H1 (cell line): ENCODE measurements at regions not wholly inside any gene's neighbourhood (a gene's known extent, or its start where the extent isn't known, plus 50 kb on each side); places are given as distances from the start of the nearest gene placed in this dataset.

Experiments
- CTCF ChIA-PET: fragments of 300-600 bp; sonication (Branson Sonifier 250); formaldehyde crosslinking; loops from one replicate; lab custom pipeline; 2021; ENCODE audit not compliant: partially characterized antibody; lab: Charles Lee
- POLR2A ChIA-PET: fragments of 300-600 bp; sonication (Branson Sonifier 250); formaldehyde crosslinking; loops from one replicate; lab custom pipeline; 2021; ENCODE audit warnings: inconsistent platforms; ENCODE audit not compliant: partially characterized antibody; lab: Charles Lee
- DNase-seq, 2 experiments: peaks; one replicate each; pipeline versions ENCODE4 v3.0.0 to v3.0.0-alpha.2; 2010 to 2022; ENCODE audit warnings: low spot score in 2 of 2, low read depth in 1 of 2, mixed read lengths in 1 of 2
- FAIRE-seq: peaks from 2 replicates; lab custom pipeline; 2011; peaks lifted over from hg19 to GRCh38; lab: Jason Lieb, UNC
- H2AFZ ChIP-seq: 2 replicates; pipeline ENCODE4 v1.8.1; 2012; ENCODE audit warnings: low read length, inconsistent platforms
- H2AK5ac ChIP-seq: 2 replicates; pipeline ENCODE4 v1.6.1; 2013; ENCODE audit warnings: low read depth, low read length
- H2BK120ac ChIP-seq: replicated peaks from 2 replicates; pipeline ENCODE3; 2013; ENCODE audit warnings: low read depth, low read length, inconsistent platforms
- H2BK12ac ChIP-seq: 2 replicates; pipeline ENCODE4 v1.6.1; 2013; ENCODE audit warnings: low read depth, low read length
- H2BK15ac ChIP-seq: 2 replicates; pipeline ENCODE4 v1.6.1; 2013; ENCODE audit warnings: low read length
- H2BK20ac ChIP-seq: 2 replicates; pipeline ENCODE4 v1.6.1; 2013; ENCODE audit warnings: low read length
- H2BK5ac ChIP-seq: 2 replicates; pipeline ENCODE4 v1.6.1; 2013; ENCODE audit warnings: low read depth, low read length
- H3K14ac ChIP-seq: 2 replicates; pipeline ENCODE4 v1.6.1; 2013; ENCODE audit warnings: inconsistent platforms; ENCODE audit not compliant: insufficient read length
- H3K18ac ChIP-seq: 2 replicates; pipeline ENCODE4 v1.6.1; 2013; ENCODE audit warnings: low read length; ENCODE audit errors: extremely low read depth
- H3K23ac ChIP-seq: 2 replicates; pipeline ENCODE4 v1.6.1; 2013; ENCODE audit warnings: inconsistent platforms; ENCODE audit not compliant: insufficient read length
- H3K23me2 ChIP-seq: 2 replicates; pipeline ENCODE4 v1.6.1; 2013; ENCODE audit warnings: low read depth, low read length
- H3K27ac ChIP-seq: 2 replicates; pipeline ENCODE4 v1.6.1; 2011; ENCODE audit warnings: low read depth, low read length, inconsistent platforms
- H3K27me3 ChIP-seq, 4 experiments: replicated peaks in 1 of 4; 1 replicate in 1 of 4; 2 replicates in 3 of 4; pipeline versions ENCODE4 v1.6.1 to v1.8.1; 2011 to 2013; ENCODE audit warnings: low read length in 3 of 4, mild to moderate bottlenecking in 3 of 4, inconsistent platforms in 2 of 4, mixed read lengths in 2 of 4, moderate library complexity in 1 of 4; ENCODE audit not compliant: control insufficient read depth in 3 of 4, insufficient read depth in 3 of 4; ENCODE audit errors: extremely low read depth in 1 of 4
- H3K36me3 ChIP-seq, 4 experiments: 2 replicates each; pipeline versions ENCODE4 v1.6.1 to v1.8.1; 2011 to 2013; ENCODE audit warnings: mild to moderate bottlenecking in 4 of 4, low read length in 3 of 4, moderate library complexity in 2 of 4, control low read depth in 1 of 4, inconsistent platforms in 1 of 4; ENCODE audit not compliant: insufficient read depth in 4 of 4, control insufficient read depth in 2 of 4
- H3K4ac ChIP-seq: replicated peaks from 2 replicates; pipeline ENCODE3; 2013; ENCODE audit warnings: low read length, low read depth, mixed read lengths, inconsistent platforms; ENCODE audit not compliant: insufficient read length
- H3K4me1 ChIP-seq, 4 experiments: replicated peaks in 1 of 4; 1 replicate in 1 of 4; 2 replicates in 3 of 4; pipeline versions ENCODE4 v1.6.1 to v1.8.1; 2011 to 2013; ENCODE audit warnings: low read length in 3 of 4, inconsistent platforms in 2 of 4, mixed read lengths in 1 of 4; ENCODE audit not compliant: insufficient read depth in 4 of 4, control insufficient read depth in 3 of 4
- H3K4me2 ChIP-seq, 2 experiments: 2 replicates each; pipeline versions ENCODE4 v1.6.1 to v1.8.1; 2011 to 2013; ENCODE audit warnings: low read depth in 2 of 2, low read length in 2 of 2, control low read depth in 1 of 2, inconsistent platforms in 1 of 2, mild to moderate bottlenecking in 1 of 2; ENCODE audit not compliant: insufficient read depth in 1 of 2
- H3K4me3 ChIP-seq, 4 experiments: fragments of 200-600, 300-600 bp in 1 of 4; sonication (generic), shearing (Covaris generic), sonication (Bioruptor Twin) in 1 of 4; 2 replicates each; pipeline versions ENCODE4 v1.5.1 to v1.8.1; 2011 to 2016; ENCODE audit warnings: low read length in 4 of 4, low read depth in 3 of 4, control low read depth in 2 of 4, inconsistent platforms in 2 of 4, mild to moderate bottlenecking in 2 of 4, mixed read lengths in 1 of 4, moderate library complexity in 1 of 4; ENCODE audit not compliant: insufficient read depth in 2 of 4; ENCODE audit errors: extremely low read depth in 1 of 4
- H3K56ac ChIP-seq: replicated peaks from 2 replicates; pipeline ENCODE3; 2013; ENCODE audit warnings: low read depth, mild to moderate bottlenecking, mixed read lengths, low read length, inconsistent platforms; ENCODE audit not compliant: insufficient read length
- H3K79me1 ChIP-seq: 2 replicates; pipeline ENCODE4 v1.6.1; 2013; ENCODE audit warnings: low read depth, low read length, control low read depth
- H3K79me2 ChIP-seq, 2 experiments: 2 replicates each; pipeline versions ENCODE4 v1.6.1 to v1.8.1; 2012 to 2013; ENCODE audit warnings: low read length in 2 of 2, mild to moderate bottlenecking in 2 of 2, inconsistent platforms in 1 of 2; ENCODE audit not compliant: insufficient read depth in 2 of 2, control insufficient read depth in 1 of 2
- H3K9ac ChIP-seq, 4 experiments: replicated peaks in 1 of 4; 1 replicate in 1 of 4; 2 replicates in 3 of 4; pipeline versions ENCODE4 v1.6.1 to v1.8.1; 2011 to 2013; ENCODE audit warnings: low read depth in 3 of 4, low read length in 3 of 4, control low read depth in 2 of 4, mild to moderate bottlenecking in 2 of 4, moderate library complexity in 2 of 4, inconsistent platforms in 1 of 4; ENCODE audit errors: extremely low read depth in 1 of 4
- H3K9me3 ChIP-seq, 2 experiments: 2 replicates each; pipeline versions ENCODE4 v1.6.1 to v1.8.1; 2012 to 2013; ENCODE audit warnings: mild to moderate bottlenecking in 2 of 2, moderate library complexity in 2 of 2, control low read depth in 1 of 2, inconsistent platforms in 1 of 2, low read depth in 1 of 2, low read length in 1 of 2, mixed read lengths in 1 of 2; ENCODE audit not compliant: insufficient read depth in 2 of 2
- H4K20me1 ChIP-seq, 2 experiments: replicated peaks in 1 of 2; 2 replicates each; pipeline versions ENCODE3 to v1.8.1; 2011 to 2013; ENCODE audit warnings: inconsistent platforms in 2 of 2, low read length in 2 of 2, mild to moderate bottlenecking in 1 of 2; ENCODE audit not compliant: insufficient read depth in 2 of 2, control insufficient read depth in 1 of 2
- H4K5ac ChIP-seq: 2 replicates; pipeline ENCODE4 v1.6.1; 2013; ENCODE audit warnings: low read length, low read depth, mixed read lengths, inconsistent platforms; ENCODE audit not compliant: insufficient read length
- H4K8ac ChIP-seq: 2 replicates; pipeline ENCODE4 v1.8.0; 2013; ENCODE audit warnings: mild to moderate bottlenecking, moderate library complexity, low read length, inconsistent platforms; ENCODE audit not compliant: insufficient read depth; ENCODE audit errors: extremely low read depth
- H4K91ac ChIP-seq: replicated peaks from 2 replicates; pipeline ENCODE3; 2013; ENCODE audit warnings: low read length, mixed read lengths, inconsistent platforms; ENCODE audit not compliant: insufficient read length
- BACH1 ChIP-seq: IDR thresholded peaks from 2 replicates; pipeline ENCODE4 v1.6.1; 2012; ENCODE audit warnings: low read length, improper control_type of control experiment
- BCL11A ChIP-seq, 2 experiments: IDR thresholded peaks; one replicate each; pipeline ENCODE4 v1.6.1; 2011; ENCODE audit warnings: low read depth in 2 of 2, low read length in 2 of 2, mild to moderate bottlenecking in 2 of 2
- EGR1 ChIP-seq: IDR thresholded peaks from 2 replicates; pipeline ENCODE4 v1.6.1; 2011; ENCODE audit warnings: low read depth, low read length, borderline replicate concordance
- FOSL1 ChIP-seq: IDR thresholded peaks from 2 replicates; pipeline ENCODE4 v1.6.1; 2011; ENCODE audit warnings: mild to moderate bottlenecking, low read depth, low read length, moderate library complexity; ENCODE audit not compliant: insufficient read depth
- GTF2F1 ChIP-seq: IDR thresholded peaks from 2 replicates; pipeline ENCODE4 v1.6.1; 2012; ENCODE audit warnings: low read depth, low read length, improper control_type of control experiment, borderline replicate concordance
- HDAC2 ChIP-seq, 2 experiments: fragments of 300-600 bp in 1 of 2; sonication (generic) in 1 of 2; IDR thresholded peaks; 2 replicates each; pipeline ENCODE4 v1.6.1; 2011 to 2012; ENCODE audit warnings: low read depth in 2 of 2, low read length in 2 of 2, mild to moderate bottlenecking in 2 of 2, moderate library complexity in 2 of 2, borderline replicate concordance in 1 of 2, inconsistent platforms in 1 of 2
- KDM5A ChIP-seq: fragments of 200-600 bp; IDR thresholded peaks from 2 replicates; pipeline ENCODE4 v1.7.1; 2012; ENCODE audit warnings: mild to moderate bottlenecking, low read length, inconsistent platforms, mixed read lengths
- MAX ChIP-seq: IDR thresholded peaks from 2 replicates; pipeline ENCODE4 v1.6.1; 2012; ENCODE audit warnings: inconsistent platforms
- NANOG ChIP-seq: IDR thresholded peaks from 2 replicates; pipeline ENCODE4 v1.6.1; 2011; ENCODE audit warnings: low read length, low read depth, mild to moderate bottlenecking, inconsistent platforms; ENCODE audit not compliant: insufficient read depth, poor library complexity, severe bottlenecking
- POU5F1 ChIP-seq: IDR thresholded peaks from 2 replicates; pipeline ENCODE4 v1.6.1; 2011; ENCODE audit warnings: low read depth, mild to moderate bottlenecking, low read length, moderate library complexity
- RAD21 ChIP-seq, 2 experiments: IDR thresholded peaks in 1 of 2; conservative IDR thresholded peaks in 1 of 2; 2 replicates each; pipeline ENCODE4 v1.6.1; 2011; ENCODE audit warnings: low read depth in 2 of 2, low read length in 2 of 2, improper control_type of control experiment in 1 of 2, inconsistent platforms in 1 of 2, mild to moderate bottlenecking in 1 of 2, moderate library complexity in 1 of 2
- RXRA ChIP-seq: IDR thresholded peaks from 2 replicates; pipeline ENCODE4 v1.6.1; 2011; ENCODE audit warnings: low read depth, mild to moderate bottlenecking, low read length, moderate library complexity; ENCODE audit not compliant: insufficient read depth
- SIRT6 ChIP-seq: IDR thresholded peaks from one replicate; pipeline ENCODE4 v1.7.1; 2012; ENCODE audit warnings: low read length, inconsistent platforms
- WGBS, 2 experiments: shearing (Covaris generic) in 1 of 2; methylation state at CpG; one replicate each; pipeline versions ENCODE4 v1.1.6 to v1.1.7; 2013 to 2015; ENCODE audit warnings: low lambda C conversion rate in 2 of 2, mixed read lengths in 2 of 2, inconsistent platforms in 1 of 2, low coverage in 1 of 2, missing lambda C conversion rate in 1 of 2; ENCODE audit not compliant: insufficient replicate concordance in 2 of 2, insufficient coverage in 1 of 2, insufficient read length in 1 of 2; ENCODE audit errors: extremely low coverage in 1 of 2, missing lambda C conversion rate in 1 of 2; 5-methylcytosine and 5-hydroxymethylcytosine counted together

DNA sequence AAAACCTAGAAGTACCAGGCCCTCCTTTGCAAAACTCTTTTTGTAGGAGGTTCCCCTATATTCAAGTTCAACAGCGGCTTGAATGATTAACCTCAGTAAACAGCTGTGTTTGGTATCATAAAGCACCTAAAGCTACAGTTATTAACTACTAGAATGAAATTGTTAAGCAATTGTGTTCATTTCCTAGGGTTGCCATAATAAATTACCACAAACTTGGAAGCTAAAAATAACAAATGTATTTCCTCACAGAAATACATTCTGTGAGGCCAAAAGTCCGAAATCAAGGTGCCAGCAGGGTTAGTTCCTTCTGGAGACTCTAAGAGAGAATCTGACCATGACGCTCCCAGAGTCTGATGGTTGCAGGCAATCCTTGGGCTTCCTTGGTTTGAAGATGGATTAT, 202.1 kb upstream of the ACVR2A start:
- Histone ChIP-seq H3K14ac (no peak overlapping the region), H3K9me3 (no peaks in the 10 kb centered on the region), H3K9ac (no peak overlapping the region), H3K4ac (no peak overlapping the region), H3K36me3 (no peaks in the 10 kb centered on the region), H3K27ac (no peak overlapping the region), H2BK120ac (no peak overlapping the region), H2AK5ac (no peak overlapping the region), H4K8ac (no peak overlapping the region), H3K23me2 (no peaks in the 10 kb centered on the region), H3K4me2 (no peak overlapping the region), H4K20me1 (no peaks in the 10 kb centered on the region), H2BK12ac (no peak overlapping the region), H3K79me1 (no peaks in the 10 kb centered on the region), H3K23ac (no peak overlapping the region), H2BK15ac (no peak overlapping the region), H2BK5ac (no peak overlapping the region), H4K91ac (no peak overlapping the region), H3K56ac (no peak overlapping the region), H3K27me3 (peaks cover 0 to 2% (median 0%) of the 10 kb centered on the region in 4 experiments; a peak in 1 of 7 replicates), H3K4me1 (peaks cover 3 to 9% (median 4%) of the 10 kb centered on the region in 4 experiments; a peak in 6 of 7 replicates), H3K4me3 (no peak overlapping the region), H2BK20ac (no peak overlapping the region), H4K5ac (no peak overlapping the region), H2AFZ (no peak overlapping the region), H3K18ac (no peak overlapping the region), H3K79me2 (no peaks in the 10 kb centered on the region)
- no peak for FAIRE-seq
- no peak for DNase-seq
- CTCF ChIA-PET = no interaction called here
- TF ChIP-seq FOSL1 (no peak), KDM5A (no peak), EGR1 (no peak), HDAC2 (IDR thresholded peaks at IDR 0.05; ENCODE audit: borderline replicate concordance in 1 of 2, low read depth in 2 of 2, low read length in 2 of 2) (no peak), SIRT6 (no peak), BCL11A (IDR thresholded peaks at IDR 0.05; ENCODE audit: low read depth in 2 of 2, low read length in 2 of 2) (no peak), GTF2F1 (no peak), RXRA (no peak), MAX (no peak), BACH1 (no peak), RAD21 (IDR thresholded peaks at IDR 0.05 in 1 of 2, conservative IDR thresholded peaks at IDR 0.05 in 1 of 2; ENCODE audit: low read depth in 2 of 2, low read length in 2 of 2) (no peak), NANOG (no peak), POU5F1 (no peak)
- WGBS, 2 experiments = 100% methylated on average over 3 of the region's 3 CpGs; no CpG with 5 or more reads in 1 of the 2 experiments
- POLR2A ChIA-PET = no interaction called here
